ENCODE measurements at regions not wholly inside any gene's neighbourhood (a gene's known extent, or its start where the extent isn't known, plus 50 kb on each side); places are given as distances from the start of the nearest gene placed in this dataset.

DNA sequence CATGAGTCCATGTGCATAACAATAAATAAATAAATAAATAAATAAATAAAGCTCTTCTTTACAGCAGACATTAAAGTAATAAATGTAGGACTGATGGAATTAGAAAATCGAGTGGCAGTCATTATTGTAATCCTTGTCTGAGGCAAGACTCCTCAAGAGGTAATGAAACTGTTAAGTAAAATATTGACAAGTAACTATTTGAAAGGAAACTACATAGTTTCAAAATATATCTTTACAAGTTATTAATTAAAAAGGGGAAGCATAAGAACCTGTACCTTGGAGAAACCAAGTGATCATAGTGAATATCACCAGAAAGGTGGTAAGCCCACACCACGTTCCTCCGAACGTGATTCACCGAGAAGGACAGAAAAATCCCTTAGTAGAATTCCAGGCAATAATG, 285.6 kb upstream of the SORCS1 start:
- H3K36me3 ChIP-seq: no peaks in the 10 kb centered on the region
- H3K4me1 ChIP-seq: no peaks in the 10 kb centered on the region
- intact Hi-C loops (cut with DNase I): no loop called here
- DNase-seq (ENCODE audit: extremely low spot score): no peak
- no peaks in the 10 kb centered on the region for H3K27me3 ChIP-seq
- no peak overlapping the region for H3K27ac ChIP-seq (replicated peaks in 1 of 4)
- H3K9me3 ChIP-seq: no peaks in the 10 kb centered on the region
- TF ChIP-seq EP300 (IDR thresholded peaks at IDR 0.05) (no peak), POLR2A (IDR thresholded peaks at IDR 0.05; ENCODE audit: low read depth) (no peak), POLR2AphosphoS5 (IDR thresholded peaks at IDR 0.05) (no peak)
- TF ChIP-seq, protein P1, sequence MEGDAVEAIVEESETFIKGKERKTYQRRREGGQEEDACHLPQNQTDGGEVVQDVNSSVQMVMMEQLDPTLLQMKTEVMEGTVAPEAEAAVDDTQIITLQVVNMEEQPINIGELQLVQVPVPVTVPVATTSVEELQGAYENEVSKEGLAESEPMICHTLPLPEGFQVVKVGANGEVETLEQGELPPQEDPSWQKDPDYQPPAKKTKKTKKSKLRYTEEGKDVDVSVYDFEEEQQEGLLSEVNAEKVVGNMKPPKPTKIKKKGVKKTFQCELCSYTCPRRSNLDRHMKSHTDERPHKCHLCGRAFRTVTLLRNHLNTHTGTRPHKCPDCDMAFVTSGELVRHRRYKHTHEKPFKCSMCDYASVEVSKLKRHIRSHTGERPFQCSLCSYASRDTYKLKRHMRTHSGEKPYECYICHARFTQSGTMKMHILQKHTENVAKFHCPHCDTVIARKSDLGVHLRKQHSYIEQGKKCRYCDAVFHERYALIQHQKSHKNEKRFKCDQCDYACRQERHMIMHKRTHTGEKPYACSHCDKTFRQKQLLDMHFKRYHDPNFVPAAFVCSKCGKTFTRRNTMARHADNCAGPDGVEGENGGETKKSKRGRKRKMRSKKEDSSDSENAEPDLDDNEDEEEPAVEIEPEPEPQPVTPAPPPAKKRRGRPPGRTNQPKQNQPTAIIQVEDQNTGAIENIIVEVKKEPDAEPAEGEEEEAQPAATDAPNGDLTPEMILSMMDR (IDR thresholded peaks at IDR 0.05): no peak
- 91% methylated on average over 5 of the region's 5 CpGs for WGBS
- H3K4me3 ChIP-seq: no peak overlapping the region

DNA sequence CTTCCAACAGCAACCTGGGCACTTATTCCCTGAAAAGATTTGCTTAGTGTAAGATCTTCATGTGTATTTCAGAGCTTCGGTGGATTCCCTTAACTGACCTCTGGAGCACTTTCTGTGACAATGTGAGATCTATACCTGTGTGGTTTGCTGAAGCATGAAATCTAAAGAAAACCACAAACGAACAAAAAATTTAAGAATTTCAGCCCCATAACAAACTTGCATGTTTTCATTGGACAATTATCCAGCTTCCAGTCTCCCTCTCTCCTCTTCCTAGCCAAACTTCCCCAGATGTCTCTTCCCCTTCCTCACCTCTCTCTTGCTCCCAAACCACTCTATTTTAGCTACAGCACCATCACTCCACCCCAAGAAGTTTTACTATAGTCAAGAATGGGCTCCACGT, 279.9 kb upstream of the SORCS1 start:
- H3K36me3 ChIP-seq: no peaks in the 10 kb centered on the region
- no peaks in the 10 kb centered on the region for H3K9me3 ChIP-seq
- H3K27me3 ChIP-seq: no peaks in the 10 kb centered on the region
- no peaks in the 10 kb centered on the region for H3K4me1 ChIP-seq
- H3K4me3 ChIP-seq: no peak overlapping the region
- WGBS: 89% methylated on average over 3 of the region's 3 CpGs
- no peak for DNase-seq (ENCODE audit: extremely low spot score)
- no peak overlapping the region for H3K27ac ChIP-seq (replicated peaks in 1 of 4)
- intact Hi-C loops (cut with DNase I): no loop called here
- TF ChIP-seq, protein P1 (IDR thresholded peaks at IDR 0.05): no peak
- TF ChIP-seq POLR2A (IDR thresholded peaks at IDR 0.05; ENCODE audit: low read depth) (no peak), POLR2AphosphoS5 (IDR thresholded peaks at IDR 0.05) (no peak), EP300 (IDR thresholded peaks at IDR 0.05) (no peak)

DNA sequence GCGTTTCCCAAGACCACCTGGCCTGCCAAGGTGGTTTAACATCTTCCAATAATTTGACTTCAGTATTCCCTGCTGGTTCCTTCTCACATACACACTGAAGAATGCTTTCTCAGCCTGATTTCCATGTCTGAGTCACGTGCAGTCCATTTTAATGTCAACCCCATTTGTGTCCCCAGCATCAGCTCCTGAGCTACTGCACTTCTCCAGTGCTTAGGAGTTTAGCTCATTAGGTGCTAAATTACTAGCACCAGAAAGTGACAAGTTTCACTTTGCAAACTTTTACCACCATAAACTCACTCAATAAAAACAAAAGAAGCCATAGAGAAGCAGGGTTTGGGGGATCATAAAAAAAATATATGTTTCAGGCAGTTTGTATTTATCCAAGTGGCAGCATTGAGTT, 279.3 kb upstream of the SORCS1 start:
- Histone ChIP-seq H3K4me1 (no peaks in the 10 kb centered on the region), H3K36me3 (no peaks in the 10 kb centered on the region), H3K27ac (replicated peaks in 1 of 4) (no peak overlapping the region), H3K27me3 (no peaks in the 10 kb centered on the region), H3K9me3 (no peaks in the 10 kb centered on the region), H3K4me3 (no peak overlapping the region)
- no peak for DNase-seq (ENCODE audit: extremely low spot score)
- WGBS: 74% methylated on average over 2 of the region's 2 CpGs
- no peak for TF ChIP-seq EP300 (IDR thresholded peaks at IDR 0.05)
- TF ChIP-seq POLR2A (IDR thresholded peaks at IDR 0.05; ENCODE audit: low read depth): no peak
- TF ChIP-seq, protein P1 (IDR thresholded peaks at IDR 0.05): no peak
- intact Hi-C loops (cut with DNase I): no loop called here

DNA sequence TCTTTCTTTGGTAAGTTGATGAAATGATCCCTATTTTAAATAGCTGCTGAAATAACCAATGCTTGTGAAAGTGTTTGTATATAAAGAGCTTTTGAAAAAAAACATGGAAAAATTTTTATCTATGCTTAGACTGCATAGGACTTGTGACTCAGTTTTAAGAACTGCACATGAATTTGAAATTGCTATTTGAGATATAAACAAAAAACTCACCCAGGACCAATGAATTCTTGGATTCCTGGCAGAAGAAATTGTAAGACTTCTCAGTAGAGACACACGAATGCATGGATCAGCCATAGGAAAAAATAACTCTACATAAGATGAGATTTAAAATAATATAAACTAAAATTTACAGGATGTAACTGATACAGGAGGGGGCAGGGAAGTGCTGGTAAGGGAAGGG, 278.8 kb upstream of the SORCS1 start:
- Histone ChIP-seq H3K27me3 (no peaks in the 10 kb centered on the region), H3K27ac (replicated peaks in 1 of 4) (no peak overlapping the region), H3K4me3 (no peak overlapping the region), H3K9me3 (no peaks in the 10 kb centered on the region), H3K36me3 (no peaks in the 10 kb centered on the region), H3K4me1 (no peaks in the 10 kb centered on the region)
- WGBS: 13% methylated on average over 1 of the region's 1 CpG
- TF ChIP-seq POLR2A (IDR thresholded peaks at IDR 0.05; ENCODE audit: low read depth) (no peak), POLR2AphosphoS5 (IDR thresholded peaks at IDR 0.05) (no peak), EP300 (IDR thresholded peaks at IDR 0.05) (no peak)
- TF ChIP-seq, protein P1 (IDR thresholded peaks at IDR 0.05): no peak
- no peak for DNase-seq (ENCODE audit: extremely low spot score)
- intact Hi-C loops (cut with DNase I): no loop called here

DNA sequence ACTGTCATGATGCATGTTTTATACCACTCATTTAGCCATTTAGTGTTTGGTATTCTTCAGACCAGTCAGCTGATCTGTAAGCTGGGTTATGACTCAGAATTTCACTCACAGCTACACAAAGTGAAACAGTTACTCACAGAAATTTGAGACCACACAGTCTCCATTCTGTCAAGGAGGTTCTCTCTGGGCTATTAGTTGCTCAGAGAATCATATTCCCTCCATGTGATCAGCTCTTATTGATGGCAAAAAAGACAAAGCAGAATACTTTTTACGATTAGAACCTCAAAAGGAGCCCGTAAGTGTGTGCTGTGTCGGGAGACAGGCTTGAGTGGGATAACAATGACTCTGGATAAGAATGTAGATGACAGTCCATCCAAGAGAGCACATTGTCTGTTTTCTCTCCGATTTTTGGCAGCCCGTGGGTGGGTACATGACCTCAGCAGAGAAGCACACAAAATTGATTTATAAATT, 277.6 kb upstream of the SORCS1 start:
- WGBS: 75% methylated on average over 5 of the region's 5 CpGs
- Histone ChIP-seq H3K27me3 (no peaks in the 10 kb centered on the region), H3K27ac (replicated peaks in 1 of 4) (no peak overlapping the region), H3K4me3 (no peak overlapping the region), H3K36me3 (no peaks in the 10 kb centered on the region), H3K4me1 (no peaks in the 10 kb centered on the region), H3K9me3 (no peaks in the 10 kb centered on the region)
- intact Hi-C loops (cut with DNase I): no loop called here
- TF ChIP-seq POLR2A (IDR thresholded peaks at IDR 0.05; ENCODE audit: low read depth): no peak
- TF ChIP-seq POLR2AphosphoS5 (IDR thresholded peaks at IDR 0.05): no peak
- no peak for DNase-seq (ENCODE audit: extremely low spot score)
